DMS 273 (cell line): ENCODE measurements at regions not wholly inside any gene's neighbourhood (a gene's known extent, or its start where the extent isn't known, plus 50 kb on each side); places are given as distances from the start of the nearest gene placed in this dataset.
"Not testable (repeated sequence)": the region's sequence is repeated elsewhere in the genome, so short reads cannot be mapped to it uniquely, and the experiment has no call there.

Source experiments
- DNase-seq: peaks from one replicate; lab custom pipeline; 2025; ENCODE audit not compliant: unreplicated experiment; lab: John Stamatoyannopoulos, UW

DNA sequence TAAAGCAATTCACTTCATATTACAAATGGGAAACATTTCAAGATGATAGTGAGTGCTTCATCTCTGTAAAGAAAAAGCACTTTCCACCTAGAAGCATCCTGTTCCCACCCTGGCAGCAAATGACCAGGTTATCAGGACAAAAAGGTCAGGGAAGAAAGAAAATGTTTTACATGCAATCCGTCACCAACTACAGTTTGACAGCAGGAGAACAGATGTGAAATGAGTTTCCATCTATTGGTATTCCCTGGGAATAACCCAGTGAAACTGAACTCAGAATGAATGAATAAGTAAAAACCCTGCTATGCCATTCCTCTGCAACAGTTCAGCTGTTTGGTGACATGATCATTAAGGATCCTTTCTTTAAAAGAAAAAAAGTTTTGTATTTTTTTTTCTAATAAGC is 67.6 kb downstream of the HTR1A start:
- DNase-seq: no peak

DNA sequence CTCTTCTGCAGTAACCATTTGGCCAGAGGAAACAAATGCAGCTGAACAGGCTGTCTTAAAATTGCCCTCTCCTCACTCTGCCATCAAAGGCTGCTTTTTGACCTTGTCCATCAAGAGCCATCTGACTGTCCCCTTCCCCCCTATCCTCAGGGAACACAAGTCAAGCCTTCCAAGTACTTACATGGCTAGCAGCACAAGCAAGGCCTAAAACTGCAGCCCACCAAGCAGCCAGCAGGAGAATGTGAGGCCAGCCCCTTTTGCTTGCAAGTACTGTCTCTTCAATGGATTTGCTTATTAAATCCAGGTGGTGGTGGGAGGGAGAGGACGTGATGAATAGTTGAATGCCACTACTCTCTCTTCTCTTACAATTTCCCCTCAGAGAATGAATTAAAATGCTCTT is 83.5 kb downstream of the HTR1A start:
- DNase-seq: no peak

DNA sequence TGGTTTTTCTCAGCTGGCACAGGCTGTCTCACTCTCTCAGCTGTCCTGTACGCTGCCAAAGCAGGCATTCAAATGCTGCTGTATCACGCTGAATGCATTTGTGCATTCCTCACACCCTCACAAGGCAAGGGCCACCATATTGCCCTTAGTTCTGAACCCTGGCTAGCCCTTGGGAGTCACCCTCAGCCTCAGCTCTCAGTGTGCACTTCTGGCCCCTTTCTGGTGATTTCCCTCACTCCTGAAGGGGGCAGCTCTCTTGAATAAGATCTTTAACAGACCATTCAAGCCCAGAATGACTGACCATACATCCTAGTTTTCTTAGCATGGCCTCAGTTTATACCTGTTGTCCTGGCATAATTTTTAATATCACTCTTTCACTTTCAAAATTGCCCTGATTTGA is 84.3 kb downstream of the HTR1A start:
- DNase-seq: no peak

DNA sequence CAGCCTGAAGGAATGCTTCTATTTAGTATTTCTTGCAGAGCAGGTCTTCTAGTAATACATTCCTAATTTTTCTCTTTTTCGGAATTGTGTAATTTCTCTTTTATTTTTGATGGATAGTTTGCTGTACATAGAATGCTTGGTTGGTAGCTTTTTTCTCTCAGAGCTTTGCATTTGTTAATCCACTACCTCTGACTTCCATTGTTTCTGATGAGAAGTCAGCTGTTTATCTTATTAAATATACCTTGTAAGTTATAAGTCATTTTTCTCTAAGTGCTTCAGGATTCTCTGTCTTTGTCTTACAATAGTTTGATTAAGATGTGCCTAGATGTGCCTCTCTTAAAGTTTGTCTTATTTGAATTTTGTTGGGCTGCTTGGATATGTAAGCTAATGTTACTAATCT is 101.9 kb downstream of the HTR1A start:
- DNase-seq: peak; percentile 10

DNA sequence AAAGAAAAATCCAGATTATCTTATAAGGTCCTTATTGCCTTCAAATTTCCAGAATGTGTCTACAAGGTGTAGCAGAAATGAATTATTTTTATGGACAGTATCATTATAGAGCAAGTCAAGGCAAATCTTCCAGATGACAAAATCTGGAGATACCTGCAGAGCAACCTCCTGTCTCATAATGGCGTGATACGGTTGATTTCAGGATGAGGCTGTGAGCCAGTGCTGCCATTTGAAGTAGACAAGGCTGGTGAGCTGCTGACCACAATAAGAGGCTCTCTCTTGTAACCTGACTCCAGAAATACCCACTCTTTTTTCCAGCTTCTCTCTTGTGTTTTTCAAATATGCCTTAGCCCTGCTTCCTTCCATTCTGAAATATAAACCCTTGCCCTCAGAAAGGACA is 108.2 kb downstream of the HTR1A start:
- no peak for DNase-seq

DNA sequence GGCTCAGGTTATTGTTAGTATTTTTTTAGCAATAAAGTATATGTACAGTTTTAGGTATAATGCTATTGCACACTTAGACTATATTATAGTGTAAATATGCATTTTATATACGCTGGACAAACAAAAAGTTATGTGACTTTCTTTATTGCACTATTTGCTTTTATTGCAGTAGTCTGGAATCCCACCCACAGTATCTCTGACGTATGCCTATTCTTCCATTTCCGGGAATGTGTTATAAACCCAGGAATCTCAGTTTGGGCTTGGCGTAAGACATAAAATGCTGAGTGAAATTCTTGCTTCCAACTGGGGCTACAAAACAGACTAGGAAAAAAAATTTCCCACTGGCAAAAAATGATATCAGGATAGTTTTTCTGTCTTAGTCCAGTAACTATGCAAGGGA is 119.1 kb downstream of the HTR1A start:
- DNase-seq: no peak

DNA sequence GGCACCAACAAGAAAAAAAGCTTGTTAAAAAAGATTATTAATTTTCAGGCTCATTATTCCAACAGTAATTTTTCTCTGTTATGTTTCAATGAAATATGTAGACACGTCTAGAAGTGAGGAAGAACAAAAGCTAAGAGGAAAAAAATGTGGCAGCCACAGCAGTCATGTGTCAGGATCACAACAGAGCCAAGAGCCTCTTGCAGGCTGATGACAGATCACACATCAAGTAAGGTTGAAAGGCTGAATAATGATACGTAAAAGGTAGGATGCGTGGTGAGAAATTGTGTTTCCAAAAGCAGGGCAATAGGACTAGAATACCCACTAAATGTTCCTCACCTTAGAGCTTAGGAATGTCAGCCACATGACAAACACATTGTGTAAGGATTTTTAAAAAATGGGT is 124.8 kb downstream of the HTR1A start:
- DNase-seq: no peak

DNA sequence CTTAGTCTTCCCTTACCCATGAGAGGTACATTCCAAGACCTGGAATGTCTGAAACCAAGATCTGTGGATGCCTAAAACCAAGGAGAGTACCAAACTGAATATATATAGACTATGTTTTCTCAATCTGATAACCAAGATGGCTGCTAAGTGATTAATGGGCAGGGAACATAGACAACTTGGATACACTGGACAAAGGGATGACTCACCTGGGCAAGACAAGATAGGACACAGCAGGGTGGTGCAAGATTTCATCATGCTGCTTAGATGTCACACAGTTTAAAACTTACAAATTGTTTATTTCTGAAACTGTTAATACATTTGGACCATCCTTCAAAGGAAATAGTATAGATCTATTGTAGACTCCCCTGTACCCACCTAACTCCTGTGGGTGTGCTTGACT is 130.9 kb downstream of the HTR1A start:
- no peak for DNase-seq

DNA sequence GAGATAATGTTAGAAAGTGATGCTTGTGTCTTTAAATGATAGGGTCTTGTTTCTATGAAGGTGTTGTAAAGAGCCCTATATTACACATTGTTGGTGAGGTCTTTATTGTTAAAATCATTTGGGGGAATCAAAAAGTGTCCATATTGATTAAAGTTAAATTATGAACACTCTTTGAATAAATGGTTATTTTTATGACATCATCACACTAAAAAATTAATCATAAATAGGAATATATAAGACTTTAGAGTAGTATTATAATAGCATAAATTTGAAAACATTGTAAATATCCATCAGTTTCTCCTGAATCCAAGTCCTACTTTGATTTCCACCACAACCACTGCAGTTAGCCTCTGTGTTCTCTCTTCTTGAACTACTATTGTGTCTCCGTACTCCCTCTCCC is 136.3 kb downstream of the HTR1A start:
- no peak for DNase-seq

DNA sequence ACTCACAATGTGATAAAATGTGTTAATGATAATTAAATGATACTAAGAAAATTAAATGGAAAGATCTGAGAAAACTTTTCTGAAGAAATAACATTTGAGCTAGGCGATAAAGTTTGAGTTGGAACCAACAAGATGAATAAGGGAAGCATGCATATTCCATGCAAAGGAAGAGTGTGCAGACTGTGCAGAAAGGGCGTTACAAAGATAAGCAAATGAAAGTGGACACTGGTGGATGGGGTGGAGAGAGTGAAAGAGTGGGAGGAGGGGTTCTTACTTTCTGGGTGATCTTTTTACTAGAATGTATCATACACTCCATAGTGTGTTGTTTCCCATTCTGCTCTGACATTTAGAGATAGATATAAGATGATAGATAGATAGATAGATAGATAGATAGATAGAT is 138.7 kb downstream of the HTR1A start:
- DNase-seq: no peak

DNA sequence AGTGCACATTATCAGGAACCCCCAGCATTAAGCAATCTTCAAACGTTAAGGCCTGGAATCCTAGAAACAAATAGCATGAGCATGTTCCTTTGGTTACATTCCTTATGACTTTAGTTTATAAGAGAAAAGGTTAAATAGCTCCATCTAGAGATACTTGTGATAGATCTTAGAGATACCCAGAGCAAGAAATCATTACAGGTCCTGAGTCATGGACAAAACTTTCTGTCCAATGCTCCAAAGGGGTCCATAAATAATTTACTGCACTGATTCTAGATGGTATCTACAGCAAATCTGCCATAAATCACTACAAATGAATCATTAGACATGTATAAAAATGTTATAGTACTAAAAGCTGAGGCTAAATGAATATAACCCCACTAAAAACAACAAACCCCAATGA is 139.6 kb downstream of the HTR1A start:
- DNase-seq: no peak

DNA sequence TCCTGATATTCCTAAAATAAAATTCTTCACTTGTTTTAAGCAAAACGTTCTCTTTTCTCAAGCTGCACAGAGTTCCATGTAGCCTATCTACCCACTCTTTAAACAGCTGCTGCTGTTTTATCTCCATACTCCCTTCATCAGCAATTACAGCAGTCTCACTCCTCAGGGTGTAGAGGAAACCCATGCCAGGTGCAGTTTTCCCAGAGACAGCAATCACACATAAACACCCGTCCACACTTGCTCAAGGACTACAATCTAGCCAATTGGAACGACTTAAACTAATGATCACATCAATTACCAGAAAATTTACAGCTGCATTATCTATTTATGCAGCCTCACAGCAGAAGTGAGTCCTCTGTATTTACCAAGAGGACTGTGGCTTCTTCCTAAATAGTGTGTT is 141.7 kb downstream of the HTR1A start:
- DNase-seq: peak; percentile 21

DNA sequence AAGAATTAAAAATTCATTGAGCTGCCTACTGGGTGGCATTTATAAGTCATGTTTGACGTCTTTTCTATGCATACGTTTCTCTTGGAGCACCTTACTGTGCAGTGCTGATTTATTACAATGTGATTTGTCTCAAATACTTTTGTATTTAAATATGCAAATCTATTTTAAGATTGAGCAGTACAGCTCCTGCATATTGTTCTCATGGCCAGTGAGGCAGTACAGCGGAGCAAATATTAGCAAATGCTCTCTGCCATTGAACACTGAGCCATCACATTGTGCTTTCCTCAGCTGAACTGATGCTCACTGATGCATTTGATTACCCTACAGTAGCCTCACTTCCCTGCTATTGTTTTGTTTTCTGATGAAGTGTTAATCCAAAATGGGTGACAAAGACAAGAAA is 149.6 kb downstream of the HTR1A start:
- DNase-seq: no peak

DNA sequence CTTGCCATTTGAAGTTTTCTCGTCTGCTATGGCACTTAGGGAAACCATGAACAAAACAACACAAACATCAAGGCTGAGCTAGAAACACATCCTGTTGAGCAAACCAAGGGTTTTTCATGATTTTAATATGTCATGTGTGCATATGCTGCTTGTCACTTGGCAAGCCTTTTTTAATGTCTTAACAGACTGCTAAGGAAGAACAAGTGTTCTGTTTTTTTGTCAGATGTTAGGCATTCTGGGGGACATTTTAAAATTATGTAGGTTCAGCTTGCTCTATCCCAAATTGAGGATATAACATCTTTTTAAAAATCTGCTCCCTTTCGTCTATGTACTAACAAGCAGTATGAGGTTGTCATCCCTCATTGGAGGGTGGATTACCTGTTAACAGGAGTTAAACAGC is 150.3 kb downstream of the HTR1A start:
- DNase-seq: no peak

DNA sequence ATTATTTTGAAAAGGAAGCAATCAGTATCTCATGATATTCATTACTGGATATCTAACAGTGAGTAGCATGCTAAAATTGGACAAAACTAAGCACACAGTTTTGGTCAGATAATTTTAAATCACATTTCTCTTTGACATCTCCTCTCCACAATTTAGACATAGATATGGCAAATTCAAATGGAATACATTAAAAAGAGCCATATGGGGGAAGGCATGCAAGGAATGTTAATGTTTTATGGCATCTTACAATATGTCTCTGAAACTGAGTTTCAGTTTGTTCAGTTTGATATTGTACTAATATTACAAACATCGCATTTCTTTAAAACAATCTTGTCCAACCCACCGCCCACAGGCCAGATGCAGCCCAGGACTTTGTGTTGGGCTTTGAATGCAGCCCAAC is 151.0 kb downstream of the HTR1A start:
- DNase-seq: no peak

DNA sequence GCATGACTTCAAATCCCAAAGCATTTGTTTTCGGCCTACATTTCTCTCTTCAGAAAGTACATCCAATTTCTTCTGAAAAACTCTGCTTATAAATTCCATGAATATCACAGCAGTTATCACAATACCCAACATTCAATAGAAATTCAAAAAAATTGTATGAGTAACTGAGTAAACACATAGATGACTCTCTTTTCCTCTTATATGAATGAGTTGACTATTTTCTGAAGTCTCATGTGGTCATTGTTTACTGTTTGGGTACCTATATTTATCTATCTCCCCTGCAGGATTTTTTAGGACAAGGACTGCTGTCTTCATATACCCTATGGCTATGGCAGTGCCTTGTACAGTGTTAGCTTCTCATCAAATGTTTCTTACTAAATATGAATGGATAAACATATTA is 157.1 kb downstream of the HTR1A start:
- DNase-seq: no peak

DNA sequence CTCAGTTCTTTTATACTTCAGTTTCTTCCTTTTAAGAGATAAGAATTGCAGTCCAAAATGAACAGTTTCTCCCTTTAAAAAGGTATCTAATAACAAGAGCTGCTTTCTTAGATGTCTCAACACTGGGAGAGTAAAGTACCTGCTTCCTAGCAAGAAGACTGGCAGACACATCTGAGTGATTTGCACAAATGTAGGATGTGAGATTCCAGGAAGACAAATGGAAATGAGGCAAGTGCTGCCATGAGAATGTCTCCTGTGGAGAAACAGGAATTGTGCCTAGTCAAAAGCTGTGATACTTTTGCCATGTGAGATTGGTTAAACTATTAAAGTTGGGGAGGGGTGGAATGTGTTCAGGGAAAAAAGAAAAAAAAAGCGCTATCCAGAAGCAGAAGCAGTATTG is 159.1 kb downstream of the HTR1A start:
- DNase-seq: no peak

DNA sequence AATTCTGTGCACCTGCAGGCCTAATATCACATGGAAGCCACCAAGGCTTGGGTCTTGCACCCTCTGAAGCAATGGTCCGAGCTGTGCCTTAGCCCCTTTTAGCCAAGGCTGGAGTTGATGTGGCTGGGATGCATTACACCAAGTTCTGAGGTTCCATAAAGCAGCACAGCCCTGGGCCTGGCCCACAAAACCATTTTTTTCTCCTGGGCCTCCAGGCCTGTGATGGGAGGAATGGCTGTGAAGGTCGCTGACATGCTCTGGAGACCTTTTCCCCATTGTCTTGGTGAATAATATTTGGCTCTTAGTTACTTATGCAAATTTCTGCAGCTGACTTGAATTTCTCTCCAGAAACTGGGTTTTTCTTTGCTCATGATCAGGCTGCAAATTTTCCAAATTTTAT is 167.3 kb downstream of the HTR1A start:
- no peak for DNase-seq

DNA sequence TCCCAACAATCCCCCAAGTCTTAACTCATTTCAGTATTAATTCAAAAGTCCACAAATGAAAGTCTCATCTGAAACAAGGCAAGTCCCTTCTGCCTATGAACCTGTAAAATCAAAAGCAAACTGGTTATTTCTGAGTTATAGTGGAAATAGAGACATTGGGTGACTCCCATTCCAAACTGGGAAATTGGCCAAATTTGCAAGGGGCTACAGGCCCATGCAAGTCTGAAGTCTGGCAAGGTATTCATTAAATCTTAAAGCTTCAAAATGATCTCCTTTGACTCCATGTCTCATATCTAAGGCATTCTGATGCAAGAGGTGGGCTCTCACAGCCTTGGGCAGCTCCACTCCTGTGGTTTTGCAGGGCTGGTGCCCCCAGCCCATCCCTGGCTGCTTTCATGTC is 167.9 kb downstream of the HTR1A start:
- DNase-seq: peak; percentile 18

DNA sequence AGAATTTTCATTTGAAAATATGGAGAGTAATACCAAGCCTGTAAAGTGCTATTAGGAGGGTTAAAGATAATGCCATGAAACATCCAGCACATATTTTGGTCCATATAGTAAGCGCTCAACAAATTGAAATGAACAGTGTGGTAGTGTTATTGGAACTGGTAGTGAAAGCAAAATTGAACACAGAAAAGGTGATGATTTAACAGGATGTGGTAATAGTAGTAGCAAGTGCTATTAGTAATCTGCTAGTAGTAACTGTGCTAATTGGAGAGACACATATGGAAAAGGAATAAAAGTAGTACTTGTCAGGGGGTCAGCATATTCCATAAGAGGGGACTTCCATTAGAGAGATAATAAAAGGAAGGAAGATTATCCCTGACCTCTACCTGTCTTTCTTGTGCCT is 187.3 kb downstream of the HTR1A start:
- no peak for DNase-seq

DNA sequence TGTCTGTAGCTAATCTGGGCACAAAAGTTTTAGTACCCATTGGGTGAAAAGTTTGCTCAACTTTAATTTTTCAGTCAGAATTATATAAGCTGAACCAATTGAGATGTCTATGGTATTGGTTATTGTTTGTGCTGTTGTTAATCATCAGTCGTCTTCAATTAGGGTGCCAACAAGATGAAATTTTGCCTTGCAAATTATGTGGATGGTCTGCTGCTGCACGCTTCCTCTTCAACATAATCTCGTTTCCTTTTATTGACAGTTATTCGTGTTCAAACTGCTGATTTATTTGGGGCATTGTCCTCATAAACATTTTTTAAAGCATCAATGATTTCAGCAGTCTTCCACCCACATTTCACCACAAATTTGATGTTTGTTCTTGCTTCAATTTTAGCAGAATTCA is 194.0 kb downstream of the HTR1A start:
- DNase-seq: no peak

DNA sequence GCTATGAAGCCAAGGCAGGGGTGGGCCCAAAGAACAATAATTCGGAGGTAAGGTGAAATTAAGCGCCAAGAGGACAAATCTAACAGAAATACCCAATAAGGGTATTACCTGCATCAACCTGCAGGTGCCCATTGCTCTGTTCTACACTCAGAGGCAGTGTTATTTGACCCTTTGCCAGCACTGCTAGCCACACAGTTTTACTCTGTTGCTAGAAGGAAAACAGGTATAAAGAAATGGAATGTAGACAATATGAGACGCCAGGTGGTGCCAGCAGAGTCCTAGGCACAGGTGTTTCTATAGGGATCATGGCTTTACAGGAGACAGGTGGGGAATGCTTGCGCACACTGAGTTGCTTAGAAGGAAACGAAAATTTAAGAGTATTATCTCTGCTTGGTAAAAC is 201.3 kb downstream of the HTR1A start:
- no peak for DNase-seq

DNA sequence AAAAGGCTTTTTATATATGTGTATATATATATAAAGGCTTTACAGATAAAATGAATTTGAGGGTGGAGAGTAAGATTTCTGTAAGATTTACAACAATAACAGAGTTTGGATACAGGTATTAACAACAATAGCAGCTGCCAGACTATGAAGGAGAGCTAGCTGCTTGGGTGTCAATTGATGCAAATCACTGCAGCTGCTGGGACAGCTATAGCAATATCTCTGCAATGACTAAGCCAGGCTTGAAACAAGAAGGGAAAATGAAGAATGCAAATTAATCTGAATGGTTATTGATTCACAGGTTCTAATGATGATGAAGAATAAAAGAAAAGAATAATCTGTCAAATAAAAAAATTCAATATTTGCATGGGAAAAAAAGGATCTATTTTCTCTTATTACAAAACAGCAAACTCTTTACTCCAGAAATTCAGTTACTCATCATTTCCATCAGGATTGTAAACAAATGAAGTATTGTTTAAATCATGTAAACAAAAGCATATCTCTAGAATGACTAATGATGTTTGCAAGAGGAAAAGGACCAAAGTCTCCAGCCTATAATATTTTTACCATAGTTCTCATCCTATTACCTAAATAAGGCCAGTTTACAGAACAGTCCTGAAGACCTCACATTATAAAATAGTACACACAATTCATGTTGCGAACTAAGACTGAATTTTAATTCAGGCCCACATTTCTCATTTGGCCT is 219.0 kb downstream of the HTR1A start:
- DNase-seq: no peak

DNA sequence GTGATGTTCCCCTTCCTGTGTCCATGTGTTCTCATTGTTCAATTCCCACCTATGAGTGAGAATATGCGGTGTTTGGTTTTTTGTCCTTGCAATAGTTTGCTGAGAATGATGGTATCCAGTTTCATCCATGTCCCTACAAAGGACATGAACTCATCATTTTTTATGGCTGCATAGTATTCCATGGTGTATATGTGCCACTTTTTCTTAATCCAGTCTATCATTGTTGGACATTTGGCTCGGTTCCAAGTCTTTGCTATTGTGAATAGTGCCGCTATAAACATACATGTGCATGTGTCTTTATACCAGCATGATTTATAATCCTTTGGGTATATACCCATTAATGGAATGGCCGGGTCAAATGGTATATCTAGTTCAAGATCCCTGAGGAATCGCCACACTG is 229.4 kb downstream of the HTR1A start:
- DNase-seq: not testable (repeated sequence)
